GM23248 (cell line): ENCODE measurements at regions not wholly inside any gene's neighbourhood (a gene's known extent, or its start where the extent isn't known, plus 50 kb on each side); places are given as distances from the start of the nearest gene placed in this dataset.

Experiments
- EZH2 ChIP-seq: fragments of 200-600 bp; sonication (generic); IDR thresholded peaks from 2 replicates; pipeline ENCODE4 v1.6.1; 2018; ENCODE audit warnings: antibody characterized with exemption, mild to moderate bottlenecking; ENCODE audit not compliant: insufficient read depth, poor library complexity, severe bottlenecking
- EZH2phosphoT487 ChIP-seq: fragments of 200-600 bp; sonication (generic); IDR thresholded peaks from 2 replicates; pipeline ENCODE4 v1.6.1; 2018; ENCODE audit warnings: antibody characterized with exemption, moderate library complexity, mild to moderate bottlenecking, low read depth; ENCODE audit not compliant: insufficient read depth

DNA sequence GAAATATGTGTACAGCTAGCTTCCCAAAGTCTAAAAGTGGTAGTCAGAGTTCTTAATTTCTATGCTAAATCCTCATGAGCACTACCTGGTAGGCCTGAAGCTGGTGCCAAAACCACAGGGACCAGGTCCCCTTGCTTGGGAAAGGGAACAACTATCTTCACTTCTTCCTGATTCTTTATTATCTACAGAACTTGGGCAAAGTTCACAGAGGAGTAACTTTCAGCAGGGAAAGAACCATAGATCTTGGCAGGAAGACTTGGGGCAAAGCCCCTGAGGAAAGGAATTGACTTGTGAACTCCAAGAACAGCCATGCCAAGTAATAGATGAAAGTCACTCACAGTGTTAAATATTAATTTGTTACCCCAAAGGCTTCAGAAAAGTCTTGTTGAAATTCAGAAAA, 193.0 kb downstream of the ZC3H11B start:
- no peak for TF ChIP-seq EZH2
- no peak for TF ChIP-seq EZH2phosphoT487
